Progenitor cell of endocrine pancreas (in vitro differentiated cells): ENCODE measurements at regions not wholly inside any gene's neighbourhood (a gene's known extent, or its start where the extent isn't known, plus 50 kb on each side); places are given as distances from the start of the nearest gene placed in this dataset.

Experiments used
- DNase-seq: peaks from one replicate; pipeline ENCODE4 v3.0.0; 2021; ENCODE audit warnings: low spot score; ENCODE audit not compliant: unreplicated experiment
- H3K27ac Mint-ChIP-seq: 2 replicates; pipeline ENCODE4 v1.8.0; 2021; ENCODE audit warnings: mild to moderate bottlenecking, moderate library complexity, mixed read lengths
- H3K27me3 Mint-ChIP-seq: 2 replicates; pipeline ENCODE4 v1.8.0; 2021; ENCODE audit warnings: mixed read lengths
- H3K36me3 Mint-ChIP-seq: 2 replicates; pipeline ENCODE4 v1.8.0; 2022; ENCODE audit warnings: mixed read lengths; ENCODE audit not compliant: insufficient read depth
- H3K4me1 Mint-ChIP-seq: 2 replicates; pipeline ENCODE4 v1.8.0; 2021; ENCODE audit warnings: low read depth, mixed read lengths
- H3K4me3 Mint-ChIP-seq: 2 replicates; pipeline ENCODE4 v1.8.0; 2021; ENCODE audit warnings: low read depth, mild to moderate bottlenecking, moderate library complexity, mixed read lengths
- H3K9me3 Mint-ChIP-seq: 2 replicates; pipeline ENCODE4 v1.8.0; 2021; ENCODE audit warnings: low read depth, mixed read lengths
- TF ChIP-seq, protein P1 (sequence below): fragments of 200-600 bp; sonication (generic); IDR thresholded peaks from one replicate; pipeline ENCODE4 v1.5.0; 2021; ENCODE audit warnings: antibody characterized with exemption, mild to moderate bottlenecking; ENCODE audit not compliant: unreplicated experiment

DNA sequence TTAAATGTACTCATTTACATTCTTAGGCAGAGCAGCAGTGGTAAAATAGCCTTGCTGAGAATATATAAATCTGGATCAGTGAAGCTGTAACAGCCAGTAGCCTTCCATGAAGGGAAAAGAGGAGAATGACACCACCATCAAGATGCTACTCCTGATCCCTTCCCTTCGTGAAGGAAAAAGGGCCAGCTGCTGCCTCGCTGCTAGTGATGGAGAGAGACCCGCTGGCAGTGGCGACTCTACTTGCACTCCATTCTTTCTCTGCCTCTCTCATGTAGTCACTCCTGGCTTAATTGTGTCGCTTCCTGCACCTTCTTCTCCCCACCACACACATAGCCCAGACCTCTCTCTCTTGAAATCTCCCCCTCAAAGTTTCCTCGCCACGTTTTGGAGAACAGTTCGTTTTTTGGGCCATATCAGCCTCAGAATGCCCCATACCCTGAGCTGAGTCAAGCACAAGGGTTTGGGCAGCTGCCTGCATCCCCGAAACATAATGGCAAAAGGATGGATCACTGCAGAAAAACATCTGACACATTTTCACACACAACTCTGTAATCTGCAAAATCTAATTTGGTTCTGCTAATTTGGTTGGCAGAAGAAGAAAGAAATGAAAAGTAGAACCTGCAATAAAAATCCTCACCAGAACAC is 460.3 kb upstream of the IL12A start:
- peaks cover 6% of the 10 kb centered on the region for H3K27me3 Mint-ChIP-seq
- H3K27ac Mint-ChIP-seq = no peak overlapping the region
- H3K4me1 Mint-ChIP-seq = no peaks in the 10 kb centered on the region
- H3K4me3 Mint-ChIP-seq = no peak overlapping the region
- no peak for DNase-seq
- no peaks in the 10 kb centered on the region for H3K9me3 Mint-ChIP-seq
- no peaks in the 10 kb centered on the region for H3K36me3 Mint-ChIP-seq
- TF ChIP-seq, protein P1, sequence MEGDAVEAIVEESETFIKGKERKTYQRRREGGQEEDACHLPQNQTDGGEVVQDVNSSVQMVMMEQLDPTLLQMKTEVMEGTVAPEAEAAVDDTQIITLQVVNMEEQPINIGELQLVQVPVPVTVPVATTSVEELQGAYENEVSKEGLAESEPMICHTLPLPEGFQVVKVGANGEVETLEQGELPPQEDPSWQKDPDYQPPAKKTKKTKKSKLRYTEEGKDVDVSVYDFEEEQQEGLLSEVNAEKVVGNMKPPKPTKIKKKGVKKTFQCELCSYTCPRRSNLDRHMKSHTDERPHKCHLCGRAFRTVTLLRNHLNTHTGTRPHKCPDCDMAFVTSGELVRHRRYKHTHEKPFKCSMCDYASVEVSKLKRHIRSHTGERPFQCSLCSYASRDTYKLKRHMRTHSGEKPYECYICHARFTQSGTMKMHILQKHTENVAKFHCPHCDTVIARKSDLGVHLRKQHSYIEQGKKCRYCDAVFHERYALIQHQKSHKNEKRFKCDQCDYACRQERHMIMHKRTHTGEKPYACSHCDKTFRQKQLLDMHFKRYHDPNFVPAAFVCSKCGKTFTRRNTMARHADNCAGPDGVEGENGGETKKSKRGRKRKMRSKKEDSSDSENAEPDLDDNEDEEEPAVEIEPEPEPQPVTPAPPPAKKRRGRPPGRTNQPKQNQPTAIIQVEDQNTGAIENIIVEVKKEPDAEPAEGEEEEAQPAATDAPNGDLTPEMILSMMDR = no peak

DNA sequence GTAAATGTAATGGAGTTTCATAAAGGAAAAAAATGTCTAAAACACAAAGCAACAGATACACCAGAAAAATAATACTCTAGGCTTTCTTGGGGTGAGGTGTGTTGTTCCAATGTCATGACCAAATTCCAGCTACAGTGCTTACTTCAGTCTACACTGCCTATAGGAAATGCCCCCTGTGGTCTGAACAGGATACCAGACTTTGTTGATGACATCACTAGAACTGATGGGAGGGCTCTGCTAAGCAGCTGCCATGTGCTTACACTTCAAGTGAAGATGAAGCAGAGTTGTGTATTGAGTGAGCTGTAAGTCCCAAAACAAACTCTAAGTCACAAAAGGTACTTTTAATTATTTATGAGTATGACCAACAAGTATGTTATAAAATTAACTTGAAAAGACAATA is 456.1 kb upstream of the IL12A start:
- H3K27ac Mint-ChIP-seq = no peak overlapping the region
- H3K36me3 Mint-ChIP-seq = no peaks in the 10 kb centered on the region
- H3K9me3 Mint-ChIP-seq = no peaks in the 10 kb centered on the region
- H3K4me1 Mint-ChIP-seq = no peaks in the 10 kb centered on the region
- TF ChIP-seq, protein P1 = no peak
- peaks cover 10% of the 10 kb centered on the region for H3K27me3 Mint-ChIP-seq
- no peak overlapping the region for H3K4me3 Mint-ChIP-seq
- no peak for DNase-seq

DNA sequence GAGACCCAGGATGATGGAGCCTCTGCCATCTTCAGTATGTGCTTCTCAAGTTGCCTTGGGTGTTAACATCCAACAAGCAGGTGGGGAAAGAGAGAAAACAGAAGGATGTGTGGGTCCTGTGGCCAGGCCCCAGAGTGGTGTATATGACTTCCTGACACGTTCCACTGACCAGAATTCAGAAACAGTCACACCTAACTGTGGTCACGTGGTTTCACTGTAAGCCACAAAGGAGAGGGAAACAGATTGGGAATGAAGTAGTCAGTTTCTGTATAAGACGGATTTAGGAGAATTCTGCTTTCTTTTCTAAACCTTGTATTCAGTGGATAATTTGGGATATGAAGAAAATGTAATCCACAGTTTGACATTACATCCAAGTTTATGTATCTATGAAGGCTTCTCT is 454.1 kb upstream of the IL12A start:
- Mint-ChIP-seq H3K4me3 (no peak overlapping the region), H3K36me3 (no peaks in the 10 kb centered on the region), H3K27ac (no peak overlapping the region), H3K27me3 (peaks cover 8% of the 10 kb centered on the region), H3K9me3 (no peaks in the 10 kb centered on the region), H3K4me1 (no peaks in the 10 kb centered on the region)
- no peak for DNase-seq
- TF ChIP-seq, protein P1 = no peak

DNA sequence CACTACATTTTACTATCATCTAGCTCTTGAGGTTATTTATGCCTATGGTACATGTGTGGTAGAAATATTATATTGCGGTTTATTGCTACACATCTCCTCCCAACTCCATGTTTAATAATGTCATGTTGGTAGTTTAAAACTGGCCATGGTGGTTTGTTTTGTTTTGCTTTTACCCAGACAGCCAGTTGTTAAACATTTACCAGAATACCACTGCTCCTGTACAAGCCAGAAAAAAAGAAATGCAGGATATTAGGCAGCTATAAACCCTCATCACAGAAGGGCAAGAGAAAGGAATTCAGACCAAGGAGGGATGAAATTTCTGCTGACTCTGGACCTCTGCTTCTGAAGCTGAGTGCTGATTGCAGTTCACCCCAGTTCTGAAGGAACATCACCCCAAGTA is 451.8 kb upstream of the IL12A start:
- TF ChIP-seq, protein P1 = no peak
- Mint-ChIP-seq H3K9me3 (no peaks in the 10 kb centered on the region), H3K27me3 (peaks cover 10% of the 10 kb centered on the region), H3K4me1 (no peaks in the 10 kb centered on the region), H3K27ac (no peak overlapping the region), H3K4me3 (no peak overlapping the region), H3K36me3 (no peaks in the 10 kb centered on the region)
- DNase-seq = no peak

DNA sequence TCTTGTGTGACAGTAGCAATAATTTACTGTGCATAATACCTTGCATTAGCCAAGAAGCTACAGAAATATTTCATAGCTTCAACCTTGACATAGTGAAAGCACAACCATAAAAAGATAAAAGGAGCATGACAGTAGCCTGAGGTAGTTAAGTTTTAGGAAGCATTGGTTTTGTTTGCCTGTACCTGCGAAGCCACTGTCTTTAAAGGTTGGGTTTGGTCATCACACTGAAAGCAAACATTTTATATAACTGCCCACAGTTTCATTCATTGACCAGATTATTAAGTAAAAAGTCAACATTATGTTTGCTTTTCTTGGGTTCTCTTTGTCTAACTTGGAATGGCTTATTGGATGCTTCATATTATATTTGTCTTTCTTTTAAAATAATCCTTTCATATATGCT is 450.1 kb upstream of the IL12A start:
- no peaks in the 10 kb centered on the region for H3K9me3 Mint-ChIP-seq
- H3K36me3 Mint-ChIP-seq = no peaks in the 10 kb centered on the region
- peaks cover 10% of the 10 kb centered on the region for H3K27me3 Mint-ChIP-seq
- H3K27ac Mint-ChIP-seq = no peak overlapping the region
- DNase-seq = no peak
- TF ChIP-seq, protein P1 = no peak
- no peaks in the 10 kb centered on the region for H3K4me1 Mint-ChIP-seq
- no peak overlapping the region for H3K4me3 Mint-ChIP-seq
